GM12878 (cell line): ENCODE measurements at regions not wholly inside any gene's neighbourhood (a gene's known extent, or its start where the extent isn't known, plus 50 kb on each side); places are given as distances from the start of the nearest gene placed in this dataset.

Experiments used
- ATAC-seq: fragments of 200-7000 bp; cut with Tn5 transposase; 3 replicates; pipeline ENCODE4 v1.9.1; 2020; ENCODE audit warnings: mild to moderate bottlenecking, moderate library complexity
- BruUV-seq: library from RNA; stranded (reverse); fragments of 400-500 nt; replicated peaks from 2 replicates; lab custom pipeline; 2021; lab: Mats Ljungman, UMichigan
- CTCF ChIA-PET: fragments of 300-600 bp; sonication (Branson Sonifier 250); formaldehyde crosslinking; extraction: SDS; loops from one replicate; lab custom pipeline; 2021; ENCODE audit warnings: inconsistent platforms; lab: Yijun Ruan, JAX
- POLR2A ChIA-PET: fragments of 350-600 bp; formaldehyde crosslinking; extraction: SDS; loops from one replicate; lab custom pipeline; 2021; ENCODE audit warnings: inconsistent platforms; lab: Charles Lee
- RAD21 ChIA-PET: fragments of 300-600 bp; sonication (Branson Sonifier 250); formaldehyde crosslinking; loops from one replicate; lab custom pipeline; 2023; ENCODE audit warnings: antibody characterized with exemption; ENCODE audit not compliant: unreplicated experiment; lab: Charles Lee
- SMC1A ChIA-PET: fragments of 300-600 bp; sonication (Branson Sonifier 250); formaldehyde crosslinking; loops from one replicate; lab custom pipeline; 2023; ENCODE audit not compliant: unreplicated experiment, uncharacterized antibody; lab: Charles Lee
- DNase-seq: peaks from one replicate; pipeline ENCODE4 v3.0.0-alpha.2; 2011; ENCODE audit warnings: low read depth, low spot score
- FAIRE-seq: peaks from 3 replicates; lab custom pipeline; 2011; peaks lifted over from hg19 to GRCh38; lab: Jason Lieb, UNC
- H2AFZ ChIP-seq: 2 replicates; pipeline ENCODE4 v1.6.0; 2011; ENCODE audit warnings: low read depth, low read length, control low read depth; ENCODE audit not compliant: control insufficient read depth
- H3K27ac ChIP-seq: 2 replicates; pipeline ENCODE4 v1.5.1; 2011; ENCODE audit warnings: control low read depth; ENCODE audit not compliant: control insufficient read depth, insufficient read depth
- H3K27me3 ChIP-seq, 2 experiments: replicated peaks in 1 of 2; 2 replicates each; pipeline versions ENCODE4 v1.6.0 to v1.6.1; 2011; ENCODE audit warnings: low read length in 1 of 2; ENCODE audit not compliant: control insufficient read depth in 2 of 2, insufficient read depth in 2 of 2
- H3K36me3 ChIP-seq, 2 experiments: 2 replicates each; pipeline ENCODE4 v1.5.1; 2011; ENCODE audit warnings: low read length in 1 of 2; ENCODE audit not compliant: control insufficient read depth in 2 of 2, insufficient read depth in 2 of 2
- H3K4me1 ChIP-seq: 2 replicates; pipeline ENCODE4 v1.6.1; 2011; ENCODE audit warnings: mild to moderate bottlenecking, low read length, moderate library complexity, mixed read lengths; ENCODE audit not compliant: control insufficient read depth, insufficient read depth
- H3K4me2 ChIP-seq: 2 replicates; pipeline ENCODE4 v1.6.0; 2011; ENCODE audit warnings: control low read depth; ENCODE audit not compliant: control insufficient read depth, insufficient read depth
- H3K4me3 ChIP-seq: fragments of 200-600 bp; sonication (generic); 2 replicates; pipeline ENCODE4 v1.5.1; 2016
- H3K79me2 ChIP-seq: 2 replicates; pipeline ENCODE4 v1.6.0; 2011; ENCODE audit warnings: low read length; ENCODE audit not compliant: control insufficient read depth, insufficient read depth
- H3K9ac ChIP-seq: 2 replicates; pipeline ENCODE4 v1.8.0; 2011; ENCODE audit warnings: low read length, control low read depth, mixed read lengths; ENCODE audit not compliant: control insufficient read depth, insufficient read depth
- H3K9me3 ChIP-seq: replicated peaks from 3 replicates; pipeline ENCODE4 v1.5.1; 2011; ENCODE audit warnings: mild to moderate bottlenecking, low read length; ENCODE audit not compliant: control insufficient read depth, insufficient read depth
- H4K20me1 ChIP-seq: 2 replicates; pipeline ENCODE4 v1.6.0; 2011; ENCODE audit not compliant: control insufficient read depth, insufficient read depth
- BMI1 ChIP-seq: fragments of 450-650 bp; IDR thresholded peaks from 2 replicates; pipeline ENCODE4 v1.6.1; 2016; ENCODE audit warnings: mild to moderate bottlenecking, moderate library complexity, borderline replicate concordance
- CBX5 ChIP-seq: sonication (generic); IDR thresholded peaks from 2 replicates; pipeline ENCODE4 v1.6.1; 2016; ENCODE audit warnings: low read depth, moderate library complexity, mild to moderate bottlenecking, inconsistent platforms
- EED ChIP-seq: sonication (generic); IDR thresholded peaks from 2 replicates; pipeline ENCODE4 v1.6.1; 2016; ENCODE audit warnings: antibody characterized with exemption, low read depth
- HDAC2 ChIP-seq: fragments of 200-600 bp; sonication (generic); IDR thresholded peaks from 2 replicates; pipeline ENCODE4 v1.6.1; 2017
- KDM1A ChIP-seq: fragments of 200-600 bp; sonication (generic); IDR thresholded peaks from 2 replicates; pipeline ENCODE4 v1.6.1; 2016; ENCODE audit warnings: borderline replicate concordance
- KLF5 ChIP-seq: fragments of 450-650 bp; IDR thresholded peaks from 2 replicates; pipeline ENCODE4 v1.6.1; 2014; ENCODE audit warnings: mild to moderate bottlenecking; ENCODE audit not compliant: partially characterized antibody
- MYC ChIP-seq: IDR thresholded peaks from 2 replicates; pipeline ENCODE4 v1.6.1; 2011; ENCODE audit warnings: mild to moderate bottlenecking, low read length, moderate library complexity, inconsistent platforms; ENCODE audit not compliant: insufficient read depth, insufficient replicate concordance, insufficient read length, severe bottlenecking
- POLR2AphosphoS5 ChIP-seq: IDR thresholded peaks from 2 replicates; pipeline ENCODE4 v1.6.1; 2011; ENCODE audit warnings: mild to moderate bottlenecking, low read length, inconsistent platforms
- SKIL ChIP-seq: fragments of 450-650 bp; IDR thresholded peaks from 2 replicates; pipeline ENCODE4 v1.6.1; 2017; ENCODE audit warnings: mild to moderate bottlenecking, low read depth, inconsistent platforms; ENCODE audit not compliant: poor library complexity, severe bottlenecking
- YY1 ChIP-seq: IDR thresholded peaks from 2 replicates; pipeline ENCODE4 v1.6.1; 2011; ENCODE audit warnings: low read depth, mild to moderate bottlenecking, low read length
- ZZZ3 ChIP-seq: IDR thresholded peaks from 2 replicates; pipeline ENCODE4 v1.6.1; 2011; ENCODE audit warnings: low read depth; ENCODE audit not compliant: control insufficient read depth, insufficient read length
- WGBS: methylation state at CpG from one replicate; pipeline ENCODE4 v1.1.6; 2016; ENCODE audit warnings: low lambda C conversion rate; ENCODE audit not compliant: insufficient replicate concordance, insufficient coverage; ENCODE audit errors: missing lambda C conversion rate; 5-methylcytosine and 5-hydroxymethylcytosine counted together
- in situ Hi-C: fragments of 300-500 bp; cut with MboI; formaldehyde crosslinking; loops from 9 replicates; pipeline ENCODE4 v1.14.3; 2018; ENCODE audit warnings: mixed read lengths
- intact Hi-C: fragments of 100-400 bp; cut with micrococcal nuclease; formaldehyde crosslinking; loops from one replicate; pipeline ENCODE4 v1.14.2; 2022; ENCODE audit not compliant: unreplicated experiment

- intact Hi-C loops = no loop called here
- Histone ChIP-seq H3K9me3 (no peaks in the 10 kb centered on the region), H3K4me2 (no peak overlapping the region), H3K36me3 (no peaks in the 10 kb centered on the region), H3K79me2 (no peaks in the 10 kb centered on the region), H3K4me1 (no peaks in the 10 kb centered on the region), H3K4me3 (no peak overlapping the region), H3K27me3 (no peaks in the 10 kb centered on the region), H2AFZ (no peak overlapping the region), H4K20me1 (no peaks in the 10 kb centered on the region; the same call in 1 of the 2 replicates), H3K27ac (no peak overlapping the region), H3K9ac (no peak overlapping the region)
- 0% methylated on average over 1 of the region's 1 CpG for WGBS
- ChIA-PET RAD21 (no interaction called here), POLR2A (no interaction called here), CTCF (no interaction called here), SMC1A (no interaction called here)
- in situ Hi-C loops = no loop called here
- DNase-seq (no peak), ATAC-seq (no peak), FAIRE-seq (no peak)
- TF ChIP-seq KLF5 (no peak), BMI1 (no peak), KDM1A (no peak), POLR2AphosphoS5 (no peak), YY1 (no peak), CBX5 (no peak), ZZZ3 (no peak), MYC (no peak), EED (no peak), SKIL (no peak), HDAC2 (no peak)
- no TSS peak for BruUV-seq
Observed at GRCh38 chr3:40602778-40603385, 78.1 kb downstream of the ZNF621 start.
